Liver (tissue), 8 donors: ENCODE measurements at regions not wholly inside any gene's neighbourhood (a gene's known extent, or its start where the extent isn't known, plus 50 kb on each side); places are given as distances from the start of the nearest gene placed in this dataset.

Experiments used
- DNase-seq: peaks from one replicate; pipeline ENCODE4 v3.0.0-alpha.2; 2017; ENCODE audit warnings: low spot score
- H3K27ac ChIP-seq, 2 donors: one replicate each; pipeline ENCODE4 v1.7.0; 2013; ENCODE audit warnings: inconsistent platforms in 2 of 2, low read length in 2 of 2, control low read depth in 1 of 2, low read depth in 1 of 2, mild to moderate bottlenecking in 1 of 2
- H3K27me3 ChIP-seq, 4 donors: one replicate each; pipeline versions ENCODE4 v1.6.1 to v1.7.0; 2013; ENCODE audit warnings: low read length in 3 of 4, inconsistent platforms in 1 of 4, mild to moderate bottlenecking in 1 of 4, moderate library complexity in 1 of 4; ENCODE audit not compliant: control insufficient read depth in 4 of 4, insufficient read depth in 4 of 4
- H3K36me3 ChIP-seq, 4 donors: one replicate each; pipeline versions ENCODE4 v1.6.1 to v1.7.0; 2013; ENCODE audit warnings: low read length in 3 of 4, mild to moderate bottlenecking in 3 of 4, low read depth in 1 of 4, moderate library complexity in 1 of 4; ENCODE audit not compliant: control insufficient read depth in 4 of 4, insufficient read depth in 3 of 4
- H3K4me1 ChIP-seq, 4 donors: one replicate each; pipeline versions ENCODE4 v1.6.1 to v1.7.0; 2013; ENCODE audit warnings: low read length in 3 of 4, mild to moderate bottlenecking in 3 of 4, moderate library complexity in 1 of 4; ENCODE audit not compliant: control insufficient read depth in 4 of 4, insufficient read depth in 4 of 4
- H3K4me3 ChIP-seq, 3 donors: one replicate each; pipeline versions ENCODE4 v1.6.1 to v1.7.0; 2013; ENCODE audit warnings: low read length in 3 of 3, control low read depth in 1 of 3, low read depth in 1 of 3, mild to moderate bottlenecking in 1 of 3
- H3K9ac ChIP-seq, 2 donors: one replicate each; pipeline ENCODE4 v1.7.0; 2013; ENCODE audit warnings: low read length in 2 of 2, mild to moderate bottlenecking in 2 of 2, moderate library complexity in 2 of 2, control low read depth in 1 of 2, low read depth in 1 of 2
- H3K9me3 ChIP-seq, 4 donors: one replicate each; pipeline versions ENCODE4 v1.6.1 to v1.7.0; 2013; ENCODE audit warnings: low read length in 3 of 4; ENCODE audit not compliant: control insufficient read depth in 4 of 4
- ATF3 ChIP-seq: IDR thresholded peaks from 2 replicates; pipeline ENCODE4 v1.6.1; 2016; ENCODE audit warnings: antibody characterized with exemption
- CTCF ChIP-seq: fragments of 150-350 bp; IDR thresholded peaks from 2 replicates; pipeline ENCODE4 v1.5.1; 2017; ENCODE audit warnings: improper control_type of control experiment, low read depth, low read length; ENCODE audit not compliant: missing input control
- EGR1 ChIP-seq, 2 donors: IDR thresholded peaks; 2 replicates each; pipeline ENCODE4 v1.6.1; 2016 to 2018; ENCODE audit warnings: antibody characterized with exemption in 2 of 2, low read depth in 2 of 2
- FOXA1 ChIP-seq: IDR thresholded peaks from 2 replicates; pipeline ENCODE4 v1.6.1; 2016; ENCODE audit warnings: antibody characterized with exemption
- FOXA2 ChIP-seq: IDR thresholded peaks from 2 replicates; pipeline ENCODE4 v1.6.1; 2016; ENCODE audit warnings: antibody characterized with exemption
- GABPA ChIP-seq, 2 donors: IDR thresholded peaks in 1 of 2; conservative IDR thresholded peaks in 1 of 2; 2 replicates each; pipeline ENCODE4 v1.6.1; 2016; ENCODE audit warnings: antibody characterized with exemption in 2 of 2, mild to moderate bottlenecking in 1 of 2, moderate library complexity in 1 of 2
- HNF4A ChIP-seq, 2 donors: conservative IDR thresholded peaks; 2 replicates each; pipeline ENCODE4 v1.6.1; 2016; ENCODE audit warnings: antibody characterized with exemption in 2 of 2, mild to moderate bottlenecking in 2 of 2
- HNF4G ChIP-seq: IDR thresholded peaks from 2 replicates; pipeline ENCODE4 v1.6.1; 2016; ENCODE audit warnings: antibody characterized with exemption
- JUND ChIP-seq, 2 donors: IDR thresholded peaks; 2 replicates each; pipeline ENCODE4 v1.6.1; 2016; ENCODE audit warnings: antibody characterized with exemption in 2 of 2
- MAX ChIP-seq: IDR thresholded peaks from 2 replicates; pipeline ENCODE4 v1.6.1; 2016; ENCODE audit warnings: antibody characterized with exemption
- NR2F2 ChIP-seq: IDR thresholded peaks from 2 replicates; pipeline ENCODE4 v1.6.1; 2016; ENCODE audit warnings: antibody characterized with exemption
- RAD21 ChIP-seq, 2 donors: IDR thresholded peaks; 2 replicates each; pipeline ENCODE4 v1.6.1; 2016; ENCODE audit warnings: antibody characterized with exemption in 2 of 2, mild to moderate bottlenecking in 2 of 2
- REST ChIP-seq: IDR thresholded peaks from 2 replicates; pipeline ENCODE4 v1.6.1; 2016; ENCODE audit warnings: antibody characterized with exemption, mild to moderate bottlenecking
- RXRA ChIP-seq, 2 donors: IDR thresholded peaks; 2 replicates each; pipeline ENCODE4 v1.6.1; 2017 to 2018; ENCODE audit warnings: antibody characterized with exemption in 2 of 2, mild to moderate bottlenecking in 1 of 2
- SP1 ChIP-seq: IDR thresholded peaks from 2 replicates; pipeline ENCODE4 v1.6.1; 2018; ENCODE audit warnings: antibody characterized with exemption, mild to moderate bottlenecking
- TAF1 ChIP-seq: conservative IDR thresholded peaks from 2 replicates; pipeline ENCODE4 v1.6.1; 2016; ENCODE audit warnings: antibody characterized with exemption, mild to moderate bottlenecking
- YY1 ChIP-seq: IDR thresholded peaks from 2 replicates; pipeline ENCODE4 v1.6.1; 2016; ENCODE audit warnings: antibody characterized with exemption, mild to moderate bottlenecking
- ZBTB33 ChIP-seq: IDR thresholded peaks from 2 replicates; pipeline ENCODE4 v1.6.1; 2016; ENCODE audit warnings: antibody characterized with exemption
- WGBS: extraction: QIAGEN DNeasy Blood & Tissue Kit; methylation state at CpG from one replicate; pipeline ENCODE4 v1.1.7; 2013; 5-methylcytosine and 5-hydroxymethylcytosine counted together
- donor health status: healthy.
- donor health status: healthy.
- donor health status: healthy.
- donor health status: healthy.
- donor health status: healthy.

- Histone ChIP-seq H3K27ac (no peak overlapping the region), H3K36me3 (no peaks in the 10 kb centered on the region), H3K27me3 (no peaks in the 10 kb centered on the region), H3K9me3 (no peaks in the 10 kb centered on the region), H3K4me1 (no peaks in the 10 kb centered on the region), H3K4me3 (no peak overlapping the region), H3K9ac (no peak overlapping the region)
- no peak for TF ChIP-seq HNF4G
- no peak for DNase-seq
- over 99% methylated on average over 2 of the region's 2 CpGs for WGBS
Measured at GRCh38 chr1:98374098-98374497, 287.4 kb upstream of the SNX7 start.

- no peak overlapping the region for H3K27ac ChIP-seq
- H3K9ac ChIP-seq, result no peak overlapping the region
- no peaks in the 10 kb centered on the region for H3K36me3 ChIP-seq
- TF ChIP-seq JUND (IDR thresholded peaks at IDR 0.05) (no peak), ZBTB33 (no peak), CTCF (no peak), EGR1 (IDR thresholded peaks at IDR 0.05; ENCODE audit: low read depth in 2 of 2) (no peak), RAD21 (IDR thresholded peaks at IDR 0.05) (no peak), REST (no peak), YY1 (no peak), TAF1 (no peak), HNF4G (no peak), NR2F2 (no peak), FOXA2 (no peak), MAX (no peak), SP1 (no peak), ATF3 (no peak), HNF4A (conservative IDR thresholded peaks at IDR 0.05) (no peak), RXRA (IDR thresholded peaks at IDR 0.05) (no peak), FOXA1 (no peak), GABPA (IDR thresholded peaks at IDR 0.05 in 1 of 2, conservative IDR thresholded peaks at IDR 0.05 in 1 of 2) (no peak)
- H3K27me3 ChIP-seq, result no peaks in the 10 kb centered on the region
- H3K4me3 ChIP-seq, result no peak overlapping the region
- H3K9me3 ChIP-seq, result no peaks in the 10 kb centered on the region
- H3K4me1 ChIP-seq, result no peaks in the 10 kb centered on the region
- DNase-seq, result no peak
- 90% methylated on average over 2 of the region's 2 CpGs for WGBS
Measured at GRCh38 chr1:98373056-98373455, 288.5 kb upstream of the SNX7 start.
